ENCODE measurements at regions not wholly inside any gene's neighbourhood (a gene's known extent, or its start where the extent isn't known, plus 50 kb on each side); places are given as distances from the start of the nearest gene placed in this dataset.
"Not testable (repeated sequence)": the region's sequence is repeated elsewhere in the genome, so short reads cannot be mapped to it uniquely, and the experiment has no call there.

- no peaks in the 10 kb centered on the region for H3K36me3 ChIP-seq (ENCODE audit: control insufficient read depth in 2 of 2, extremely low read depth in 1 of 2, insufficient read depth in 1 of 2, low read length in 1 of 2)
- Mint-ChIP-seq H3K4me3 (no peak overlapping the region), H3K9me3 (peaks cover 3 to 15% (median 12%) of the 10 kb centered on the region in 3 donors), H3K4me1 (no peaks in the 10 kb centered on the region), H3K27me3 (no peaks in the 10 kb centered on the region), H3K36me3 (no peaks in the 10 kb centered on the region), H3K27ac (no peak overlapping the region)
- CTCF ChIA-PET: no interaction called here
- H3K9me3 ChIP-seq: no peaks in the 10 kb centered on the region
- H3K27me3 ChIP-seq (replicated peaks in 1 of 2; ENCODE audit: control insufficient read depth in 2 of 2, extremely low read depth in 1 of 2, insufficient read depth in 2 of 2, low read length in 1 of 2): peaks cover 0 to 4% of the 10 kb centered on the region in 2 experiments
- no peak for ATAC-seq (replicated peaks in 1 of 4)
- H3K27ac ChIP-seq (ENCODE audit: low read length): no peak overlapping the region
- H3K4me1 ChIP-seq (ENCODE audit: control insufficient read depth in 1 of 2, extremely low read depth in 1 of 2, insufficient read depth in 2 of 2, low read length in 2 of 2): no peaks in the 10 kb centered on the region
- WGBS (ENCODE audit: insufficient coverage): 95% methylated on average over 14 of the region's 16 CpGs
- POLR2A ChIA-PET: no interaction called here
- H3K4me3 ChIP-seq (ENCODE audit: control insufficient read depth in 1 of 2, extremely low read depth in 1 of 2, low read length in 1 of 2): no peak overlapping the region
- DNase-seq: no peak
Observed at GRCh38 chr18:78492813-78493371, 486.7 kb upstream of the SALL3 start.

- H3K9me3 Mint-ChIP-seq: peaks cover 3 to 15% (median 6%) of the 10 kb centered on the region in 3 donors
- POLR2A ChIA-PET, H3K27ac Mint-ChIP-seq: not testable (repeated sequence)
Observed at GRCh38 chr18:78493490-78493889, 486.1 kb upstream of the SALL3 start.

GRCh38 chr18:78494204-78495085, 485.2 kb upstream of the SALL3 start:
- Histone ChIP-seq H3K4me3 (ENCODE audit: control insufficient read depth in 1 of 2, extremely low read depth in 1 of 2, low read length in 1 of 2) (no peak overlapping the region), H3K9me3 (no peaks in the 10 kb centered on the region), H3K27me3 (replicated peaks in 1 of 2; ENCODE audit: control insufficient read depth in 2 of 2, extremely low read depth in 1 of 2, insufficient read depth in 2 of 2, low read length in 1 of 2) (peaks cover 0 to 4% of the 10 kb centered on the region in 2 experiments), H3K27ac (ENCODE audit: low read length) (no peak overlapping the region), H3K4me1 (ENCODE audit: control insufficient read depth in 1 of 2, extremely low read depth in 1 of 2, insufficient read depth in 2 of 2, low read length in 2 of 2) (no peaks in the 10 kb centered on the region), H3K36me3 (ENCODE audit: control insufficient read depth in 2 of 2, extremely low read depth in 1 of 2, insufficient read depth in 1 of 2, low read length in 1 of 2) (no peaks in the 10 kb centered on the region)
- no peaks in the 10 kb centered on the region for H3K36me3 Mint-ChIP-seq
- ATAC-seq (replicated peaks in 1 of 4): no peak
- no peak for DNase-seq
- no peaks in the 10 kb centered on the region for H3K27me3 Mint-ChIP-seq
- POLR2A ChIA-PET: no interaction called here
- H3K27ac Mint-ChIP-seq: no peak overlapping the region
- CTCF ChIA-PET: no interaction called here
- no peaks in the 10 kb centered on the region for H3K4me1 Mint-ChIP-seq
- H3K4me3 Mint-ChIP-seq: no peak overlapping the region
- WGBS (ENCODE audit: insufficient coverage): 86% methylated on average over 17 of the region's 22 CpGs
- peaks cover 3 to 15% (median 3%) of the 10 kb centered on the region in 3 donors for H3K9me3 Mint-ChIP-seq

More at GRCh38 chr18:78493490-78493889, 486.1 kb upstream of the SALL3 start:
- H3K4me1 Mint-ChIP-seq; H3K9me3 ChIP-seq; H3K36me3 ChIP-seq (ENCODE audit: control insufficient read depth in 2 of 2, extremely low read depth in 1 of 2, insufficient read depth in 1 of 2, low read length in 1 of 2); H3K27me3 Mint-ChIP-seq; H3K4me1 ChIP-seq (ENCODE audit: control insufficient read depth in 1 of 2, extremely low read depth in 1 of 2, insufficient read depth in 2 of 2, low read length in 2 of 2); ATAC-seq (replicated peaks in 1 of 4); H3K4me3 Mint-ChIP-seq; DNase-seq; CTCF ChIA-PET; H3K4me3 ChIP-seq (ENCODE audit: control insufficient read depth in 1 of 2, extremely low read depth in 1 of 2, low read length in 1 of 2); H3K36me3 Mint-ChIP-seq; H3K27ac ChIP-seq (ENCODE audit: low read length); H3K27me3 ChIP-seq (replicated peaks in 1 of 2; ENCODE audit: control insufficient read depth in 2 of 2, extremely low read depth in 1 of 2, insufficient read depth in 2 of 2, low read length in 1 of 2): not testable (repeated sequence)
- no CpG with 5 or more reads among the region's 5 CpGs for WGBS (ENCODE audit: insufficient coverage)

GRCh38 chr18:78495550-78495949, 484.1 kb upstream of the SALL3 start:
- ChIA-PET POLR2A (no interaction called here), CTCF (no interaction called here)
- H3K4me3 ChIP-seq (ENCODE audit: control insufficient read depth in 1 of 2, extremely low read depth in 1 of 2, low read length in 1 of 2): no peak overlapping the region
- Mint-ChIP-seq H3K4me3 (no peak overlapping the region), H3K4me1 (no peaks in the 10 kb centered on the region), H3K27me3 (no peaks in the 10 kb centered on the region), H3K9me3 (peaks cover 0 to 12% (median 3%) of the 10 kb centered on the region in 3 donors), H3K36me3 (no peaks in the 10 kb centered on the region), H3K27ac (no peak overlapping the region)
- H3K4me1 ChIP-seq (ENCODE audit: control insufficient read depth in 1 of 2, extremely low read depth in 1 of 2, insufficient read depth in 2 of 2, low read length in 2 of 2): no peaks in the 10 kb centered on the region
- H3K36me3 ChIP-seq (ENCODE audit: control insufficient read depth in 2 of 2, extremely low read depth in 1 of 2, insufficient read depth in 1 of 2, low read length in 1 of 2): no peaks in the 10 kb centered on the region
- DNase-seq (no peak), ATAC-seq (replicated peaks in 1 of 4) (no peak)
- WGBS (ENCODE audit: insufficient coverage): 98% methylated on average over 13 of the region's 14 CpGs
- no peak overlapping the region for H3K27ac ChIP-seq (ENCODE audit: low read length)
- H3K9me3 ChIP-seq: no peaks in the 10 kb centered on the region
- peaks cover 0 to 4% of the 10 kb centered on the region in 2 experiments for H3K27me3 ChIP-seq (replicated peaks in 1 of 2; ENCODE audit: control insufficient read depth in 2 of 2, extremely low read depth in 1 of 2, insufficient read depth in 2 of 2, low read length in 1 of 2)

- ChIA-PET CTCF (no interaction called here), POLR2A (no interaction called here)
- H3K36me3 ChIP-seq (ENCODE audit: control insufficient read depth in 2 of 2, extremely low read depth in 1 of 2, insufficient read depth in 1 of 2, low read length in 1 of 2): no peaks in the 10 kb centered on the region
- ATAC-seq (replicated peaks in 1 of 4) (no peak), DNase-seq (no peak)
- H3K27me3 ChIP-seq (replicated peaks in 1 of 2; ENCODE audit: control insufficient read depth in 2 of 2, extremely low read depth in 1 of 2, insufficient read depth in 2 of 2, low read length in 1 of 2): peaks cover 0 to 4% of the 10 kb centered on the region in 2 experiments
- H3K27ac Mint-ChIP-seq: no peak overlapping the region
- 76% methylated on average over 6 of the region's 16 CpGs for WGBS (ENCODE audit: insufficient coverage)
- no peak overlapping the region for H3K27ac ChIP-seq (ENCODE audit: low read length)
- no peaks in the 10 kb centered on the region for H3K9me3 ChIP-seq
- H3K4me3 ChIP-seq (ENCODE audit: control insufficient read depth in 1 of 2, extremely low read depth in 1 of 2, low read length in 1 of 2): no peak overlapping the region
- H3K4me1 Mint-ChIP-seq: no peaks in the 10 kb centered on the region
- H3K36me3 Mint-ChIP-seq: no peaks in the 10 kb centered on the region
- H3K9me3 Mint-ChIP-seq: peaks cover 0 to 7% (median 0%) of the 10 kb centered on the region in 3 donors
- H3K27me3 Mint-ChIP-seq: no peaks in the 10 kb centered on the region
- no peak overlapping the region for H3K4me3 Mint-ChIP-seq
- no peaks in the 10 kb centered on the region for H3K4me1 ChIP-seq (ENCODE audit: control insufficient read depth in 1 of 2, extremely low read depth in 1 of 2, insufficient read depth in 2 of 2, low read length in 2 of 2)
Observed at GRCh38 chr18:78496079-78496478, 483.5 kb upstream of the SALL3 start.

- no peaks in the 10 kb centered on the region for H3K4me1 Mint-ChIP-seq
- no peak overlapping the region for H3K27ac Mint-ChIP-seq
- Histone ChIP-seq H3K36me3 (ENCODE audit: control insufficient read depth in 2 of 2, extremely low read depth in 1 of 2, insufficient read depth in 1 of 2, low read length in 1 of 2) (no peaks in the 10 kb centered on the region), H3K27ac (ENCODE audit: low read length) (no peak overlapping the region), H3K27me3 (replicated peaks in 1 of 2; ENCODE audit: control insufficient read depth in 2 of 2, extremely low read depth in 1 of 2, insufficient read depth in 2 of 2, low read length in 1 of 2) (peaks cover 0 to 4% of the 10 kb centered on the region in 2 experiments), H3K4me3 (ENCODE audit: control insufficient read depth in 1 of 2, extremely low read depth in 1 of 2, low read length in 1 of 2) (no peak overlapping the region), H3K9me3 (no peaks in the 10 kb centered on the region), H3K4me1 (ENCODE audit: control insufficient read depth in 1 of 2, extremely low read depth in 1 of 2, insufficient read depth in 2 of 2, low read length in 2 of 2) (no peaks in the 10 kb centered on the region)
- no peaks in the 10 kb centered on the region for H3K27me3 Mint-ChIP-seq
- no peaks in the 10 kb centered on the region for H3K36me3 Mint-ChIP-seq
- ATAC-seq (replicated peaks in 1 of 4) (no peak), DNase-seq (no peak)
- ChIA-PET CTCF (no interaction called here), POLR2A (no interaction called here)
- 83% methylated on average over 12 of the region's 13 CpGs for WGBS (ENCODE audit: insufficient coverage)
- H3K9me3 Mint-ChIP-seq: peaks cover 0 to 3% (median 0%) of the 10 kb centered on the region in 3 donors
- no peak overlapping the region for H3K4me3 Mint-ChIP-seq
Observed at GRCh38 chr18:78497641-78498040, 482.0 kb upstream of the SALL3 start.
